Activated CD4-positive, alpha-beta T cell treated with anti-CD3 and anti-CD28 coated beads, Interleukin-2, amount 10 ng/mL, durations not matched to agents 24 days and 14 days (primary cell): ENCODE measurements at regions not wholly inside any gene's neighbourhood (a gene's known extent, or its start where the extent isn't known, plus 50 kb on each side); places are given as distances from the start of the nearest gene placed in this dataset.
"Not testable (repeated sequence)": the region's sequence is repeated elsewhere in the genome, so short reads cannot be mapped to it uniquely, and the experiment has no call there.

ENCODE experiments used
- DNase-seq: peaks from one replicate; pipeline ENCODE4 v3.0.0; 2022
- H3K27ac Mint-ChIP-seq: one replicate; pipeline ENCODE4 v1.8.0; 2022; ENCODE audit warnings: mild to moderate bottlenecking, mixed read lengths
- H3K27me3 Mint-ChIP-seq: one replicate; pipeline ENCODE4 v1.8.0; 2022; ENCODE audit warnings: mixed read lengths
- H3K36me3 Mint-ChIP-seq: one replicate; pipeline ENCODE4 v1.8.0; 2022; ENCODE audit warnings: low read depth, mild to moderate bottlenecking, mixed read lengths
- H3K4me1 Mint-ChIP-seq: one replicate; pipeline ENCODE4 v1.8.0; 2021; ENCODE audit warnings: mixed read lengths
- H3K4me3 Mint-ChIP-seq: one replicate; pipeline ENCODE4 v1.8.0; 2022; ENCODE audit warnings: mild to moderate bottlenecking, moderate library complexity, mixed read lengths
- H3K9me3 Mint-ChIP-seq: one replicate; pipeline ENCODE4 v1.8.0; 2021; ENCODE audit warnings: mixed read lengths
- intact Hi-C: fragments of 100-400 bp; cut with micrococcal nuclease; formaldehyde crosslinking; loops from one replicate; pipeline ENCODE4 v1.15.1; 2023

- H3K27me3 Mint-ChIP-seq, result no peaks in the 10 kb centered on the region
- H3K27ac Mint-ChIP-seq, result no peak overlapping the region
- no peak for DNase-seq
- no peaks in the 10 kb centered on the region for H3K9me3 Mint-ChIP-seq
- no peak overlapping the region for H3K4me3 Mint-ChIP-seq
- intact Hi-C loops, result no loop called here
- no peaks in the 10 kb centered on the region for H3K4me1 Mint-ChIP-seq
- H3K36me3 Mint-ChIP-seq, result no peaks in the 10 kb centered on the region
Observed at GRCh38 chr3:86785386-86785785, 205.6 kb downstream of the VGLL3 start.

- H3K27me3 Mint-ChIP-seq, result no peaks in the 10 kb centered on the region
- H3K36me3 Mint-ChIP-seq, result no peaks in the 10 kb centered on the region
- DNase-seq, result no peak
- no peak overlapping the region for H3K4me3 Mint-ChIP-seq
- no peaks in the 10 kb centered on the region for H3K4me1 Mint-ChIP-seq
- H3K27ac Mint-ChIP-seq, result no peak overlapping the region
- no peaks in the 10 kb centered on the region for H3K9me3 Mint-ChIP-seq
- intact Hi-C loops, result no loop called here
Observed at GRCh38 chr3:86782866-86783265, 208.1 kb downstream of the VGLL3 start.

- no peak for DNase-seq
- no peak overlapping the region for H3K4me3 Mint-ChIP-seq
- H3K4me1 Mint-ChIP-seq, result no peaks in the 10 kb centered on the region
- H3K9me3 Mint-ChIP-seq, result no peaks in the 10 kb centered on the region
- H3K27me3 Mint-ChIP-seq, result no peaks in the 10 kb centered on the region
- no peaks in the 10 kb centered on the region for H3K36me3 Mint-ChIP-seq
- no peak overlapping the region for H3K27ac Mint-ChIP-seq
- intact Hi-C loops, result no loop called here
Observed at GRCh38 chr3:86782286-86782685, 208.7 kb downstream of the VGLL3 start.

- Mint-ChIP-seq H3K4me1 (no peaks in the 10 kb centered on the region), H3K27ac (no peak overlapping the region), H3K36me3 (no peaks in the 10 kb centered on the region), H3K27me3 (no peaks in the 10 kb centered on the region), H3K4me3 (no peak overlapping the region), H3K9me3 (no peaks in the 10 kb centered on the region)
- no peak for DNase-seq
- intact Hi-C loops, result loop anchor here (1.0 to 2.0 kb wide), 2 partner anchors 309 to 394 kb away; no protein-coding TSS in a partner anchor
Observed at GRCh38 chr3:86774082-86774691, 216.8 kb downstream of the VGLL3 start.

GRCh38 chr3:86772699-86773098, 218.2 kb downstream of the VGLL3 start:
- H3K27me3 Mint-ChIP-seq, result no peaks in the 10 kb centered on the region
- H3K36me3 Mint-ChIP-seq, result no peaks in the 10 kb centered on the region
- no peak for DNase-seq
- H3K27ac Mint-ChIP-seq, result no peak overlapping the region
- no peak overlapping the region for H3K4me3 Mint-ChIP-seq
- H3K9me3 Mint-ChIP-seq, result no peaks in the 10 kb centered on the region
- no peaks in the 10 kb centered on the region for H3K4me1 Mint-ChIP-seq
- intact Hi-C loops, result no loop called here

GRCh38 chr3:86771741-86772512, 219.0 kb downstream of the VGLL3 start:
- H3K27ac Mint-ChIP-seq, result no peak overlapping the region
- no peak for DNase-seq
- H3K27me3 Mint-ChIP-seq, result no peaks in the 10 kb centered on the region
- intact Hi-C loops, result no loop called here
- H3K4me1 Mint-ChIP-seq, result no peaks in the 10 kb centered on the region
- no peak overlapping the region for H3K4me3 Mint-ChIP-seq
- H3K36me3 Mint-ChIP-seq, result no peaks in the 10 kb centered on the region
- H3K9me3 Mint-ChIP-seq, result no peaks in the 10 kb centered on the region

GRCh38 chr3:86766331-86766730, 224.6 kb downstream of the VGLL3 start:
- DNase-seq, result no peak
- intact Hi-C loops, result no loop called here

GRCh38 chr3:86757322-86758179, 233.4 kb downstream of the VGLL3 start:
- H3K9me3 Mint-ChIP-seq, H3K27ac Mint-ChIP-seq, H3K36me3 Mint-ChIP-seq, H3K27me3 Mint-ChIP-seq, H3K4me3 Mint-ChIP-seq, intact Hi-C loops, H3K4me1 Mint-ChIP-seq, DNase-seq: not testable (repeated sequence)

More at GRCh38 chr3:86766331-86766730, 224.6 kb downstream of the VGLL3 start:
- no peaks in the 10 kb centered on the region for H3K9me3 Mint-ChIP-seq
- H3K4me1 Mint-ChIP-seq, result no peaks in the 10 kb centered on the region
- no peak overlapping the region for H3K4me3 Mint-ChIP-seq
- no peaks in the 10 kb centered on the region for H3K36me3 Mint-ChIP-seq
- H3K27me3 Mint-ChIP-seq, result no peaks in the 10 kb centered on the region
- no peak overlapping the region for H3K27ac Mint-ChIP-seq

GRCh38 chr3:86748015-86748414, 242.9 kb downstream of the VGLL3 start:
- no peak for DNase-seq
- Mint-ChIP-seq H3K27me3 (no peaks in the 10 kb centered on the region), H3K4me3 (no peak overlapping the region), H3K4me1 (no peaks in the 10 kb centered on the region), H3K36me3 (no peaks in the 10 kb centered on the region), H3K9me3 (peaks cover 6% of the 10 kb centered on the region), H3K27ac (no peak overlapping the region)
- intact Hi-C loops, result no loop called here

GRCh38 chr3:86744051-86744450, 246.9 kb downstream of the VGLL3 start:
- Mint-ChIP-seq H3K27me3 (no peaks in the 10 kb centered on the region), H3K27ac (no peak overlapping the region), H3K4me3 (no peak overlapping the region), H3K9me3 (no peaks in the 10 kb centered on the region), H3K4me1 (no peaks in the 10 kb centered on the region), H3K36me3 (no peaks in the 10 kb centered on the region)
- no peak for DNase-seq
- intact Hi-C loops, result no loop called here

- H3K27ac Mint-ChIP-seq, result no peak overlapping the region
- no peaks in the 10 kb centered on the region for H3K4me1 Mint-ChIP-seq
- H3K9me3 Mint-ChIP-seq, result no peaks in the 10 kb centered on the region
- intact Hi-C loops, result no loop called here
- no peak for DNase-seq
- H3K27me3 Mint-ChIP-seq, result no peaks in the 10 kb centered on the region
- H3K36me3 Mint-ChIP-seq, result no peaks in the 10 kb centered on the region
- H3K4me3 Mint-ChIP-seq, result no peak overlapping the region
Observed at GRCh38 chr3:86743233-86743632, 247.7 kb downstream of the VGLL3 start.

- H3K36me3 Mint-ChIP-seq, result no peaks in the 10 kb centered on the region
- H3K27ac Mint-ChIP-seq, result no peak overlapping the region
- no peaks in the 10 kb centered on the region for H3K27me3 Mint-ChIP-seq
- intact Hi-C loops, result no loop called here
- H3K4me1 Mint-ChIP-seq, result no peaks in the 10 kb centered on the region
- no peaks in the 10 kb centered on the region for H3K9me3 Mint-ChIP-seq
- DNase-seq, result no peak
- H3K4me3 Mint-ChIP-seq, result no peak overlapping the region
Observed at GRCh38 chr3:86740751-86741150, 250.2 kb downstream of the VGLL3 start.

- DNase-seq, result no peak
- Mint-ChIP-seq H3K9me3 (no peaks in the 10 kb centered on the region), H3K27ac (no peak overlapping the region), H3K4me1 (no peaks in the 10 kb centered on the region), H3K36me3 (no peaks in the 10 kb centered on the region), H3K27me3 (no peaks in the 10 kb centered on the region), H3K4me3 (no peak overlapping the region)
- intact Hi-C loops, result no loop called here
Observed at GRCh38 chr3:86739244-86739643, 251.7 kb downstream of the VGLL3 start.

- no peak for DNase-seq
- intact Hi-C loops, result no loop called here
- no peaks in the 10 kb centered on the region for H3K4me1 Mint-ChIP-seq
- H3K36me3 Mint-ChIP-seq, result no peaks in the 10 kb centered on the region
- no peaks in the 10 kb centered on the region for H3K9me3 Mint-ChIP-seq
- no peaks in the 10 kb centered on the region for H3K27me3 Mint-ChIP-seq
- no peak overlapping the region for H3K27ac Mint-ChIP-seq
- no peak overlapping the region for H3K4me3 Mint-ChIP-seq
Observed at GRCh38 chr3:86738684-86739083, 252.3 kb downstream of the VGLL3 start.
